ENCODE measurements at regions not wholly inside any gene's neighbourhood (a gene's known extent, or its start where the extent isn't known, plus 50 kb on each side); places are given as distances from the start of the nearest gene placed in this dataset.

- TF ChIP-seq CTCF (tag by site-specific recombination; IDR thresholded peaks at IDR 0.05) (no peak), ZNF747 (tag by site-specific recombination; IDR thresholded peaks at IDR 0.05) (no peak), ZNF221 (tag by site-specific recombination; IDR thresholded peaks at IDR 0.05; ENCODE audit: borderline replicate concordance) (no peak)
These were observed 55.3 kb downstream of the SOCS3 start for GRCh38 chr17:78304549-78305037.

Measured in HEK293 (cell line).